NT2/D1 (cell line): ENCODE measurements at regions not wholly inside any gene's neighbourhood (a gene's known extent, or its start where the extent isn't known, plus 50 kb on each side); places are given as distances from the start of the nearest gene placed in this dataset.
"Not testable (repeated sequence)": the region's sequence is repeated elsewhere in the genome, so short reads cannot be mapped to it uniquely, and the experiment has no call there.

Source experiments
- DNase-seq: peaks from one replicate; pipeline ENCODE4 v3.0.0-alpha.2; 2011; ENCODE audit warnings: low read depth, low spot score
- H3K27me3 ChIP-seq: 2 replicates; pipeline ENCODE4 v1.6.0; 2011; ENCODE audit warnings: mild to moderate bottlenecking; ENCODE audit not compliant: insufficient read length, insufficient read depth
- H3K36me3 ChIP-seq: 2 replicates; pipeline ENCODE4 v1.6.1; 2011; ENCODE audit warnings: mild to moderate bottlenecking, low read length, mixed read lengths; ENCODE audit not compliant: insufficient read depth, insufficient read length
- H3K4me1 ChIP-seq: 2 replicates; pipeline ENCODE4 v1.5.1; 2011; ENCODE audit not compliant: insufficient read depth, insufficient read length
- H3K4me3 ChIP-seq: 2 replicates; pipeline ENCODE4 v1.5.1; 2011; ENCODE audit warnings: low read depth; ENCODE audit not compliant: insufficient read length
- H3K9ac ChIP-seq: 2 replicates; pipeline ENCODE4 v1.6.0; 2011; ENCODE audit warnings: low read depth; ENCODE audit not compliant: insufficient read length
- H3K9me3 ChIP-seq: 2 replicates; pipeline ENCODE4 v1.5.1; 2011; ENCODE audit warnings: mild to moderate bottlenecking, low read length; ENCODE audit not compliant: insufficient read depth
- SUZ12 ChIP-seq: IDR thresholded peaks from 2 replicates; pipeline ENCODE4 v1.6.1; 2011; ENCODE audit not compliant: insufficient read length, insufficient read depth; ENCODE audit errors: extremely low read depth
- YY1 ChIP-seq: IDR thresholded peaks from 2 replicates; pipeline ENCODE4 v1.6.1; 2011; ENCODE audit not compliant: insufficient read length, insufficient read depth
- ZNF274 ChIP-seq: IDR thresholded peaks from 2 replicates; pipeline ENCODE4 v1.6.1; 2011; ENCODE audit warnings: mild to moderate bottlenecking, low read depth, low read length

GRCh38 chrX:9286234-9286633 is 178.6 kb upstream of the TBL1X start:
- no peaks in the 10 kb centered on the region for H3K9me3 ChIP-seq
- no peak overlapping the region for H3K4me3 ChIP-seq
- TF ChIP-seq SUZ12 (no peak), YY1 (no peak), ZNF274 (no peak)
- no peaks in the 10 kb centered on the region for H3K4me1 ChIP-seq
- no peaks in the 10 kb centered on the region for H3K36me3 ChIP-seq
- no peak overlapping the region for H3K9ac ChIP-seq
- DNase-seq, result no peak
- peaks cover 4% of the 10 kb centered on the region for H3K27me3 ChIP-seq

DNA sequence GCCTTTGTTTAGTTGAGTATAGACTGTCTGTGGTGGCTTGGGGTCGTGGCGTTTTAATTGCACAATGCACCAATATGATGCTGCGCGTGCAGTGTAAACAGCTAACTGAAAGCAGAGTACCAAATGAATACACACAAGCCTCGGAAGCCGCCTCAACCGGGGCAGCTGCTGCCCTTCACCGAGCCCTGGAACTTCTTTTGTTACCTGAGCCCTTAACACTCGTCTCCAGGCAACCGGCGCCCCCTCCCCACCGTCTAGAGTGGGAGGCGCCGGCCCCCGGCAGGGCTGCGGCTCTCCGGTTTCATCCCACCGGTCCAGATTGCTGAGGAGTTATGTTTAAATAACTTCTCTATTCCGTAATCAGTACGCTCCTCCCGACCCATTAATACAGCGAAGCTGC is 173.2 kb upstream of the TBL1X start:
- Histone ChIP-seq H3K36me3 (no peaks in the 10 kb centered on the region), H3K4me1 (peaks cover 4% of the 10 kb centered on the region), H3K9ac (peak overlapping the region; percentile 65), H3K4me3 (peak overlapping the region; percentile 13), H3K9me3 (no peaks in the 10 kb centered on the region), H3K27me3 (peaks cover 34% of the 10 kb centered on the region)
- TF ChIP-seq ZNF274 (no peak), SUZ12 (no peak), YY1 (no peak)
- peak; percentile 39 for DNase-seq

DNA sequence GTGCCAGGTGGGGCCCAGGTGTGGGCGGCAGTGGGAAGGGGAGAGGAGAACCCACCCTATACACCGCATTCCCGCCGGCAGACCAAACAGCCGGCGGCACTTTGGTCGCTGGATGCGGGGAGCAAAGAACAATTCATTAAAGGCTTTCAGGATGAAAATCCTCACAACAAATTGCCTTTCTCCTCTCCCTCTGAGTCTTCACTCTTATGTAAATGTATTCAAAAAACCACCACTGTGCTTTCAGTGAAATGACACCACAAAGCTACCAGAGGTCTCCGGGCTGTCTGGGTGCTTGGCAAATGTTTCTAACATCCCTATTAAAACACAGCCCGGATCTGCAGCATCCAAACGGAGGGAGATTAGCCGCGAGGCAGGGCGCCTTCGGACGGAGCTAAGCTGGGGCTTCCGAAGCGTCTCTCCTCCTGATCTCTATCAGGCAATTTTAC is 171.8 kb upstream of the TBL1X start:
- Histone ChIP-seq H3K9ac (no peak overlapping the region), H3K4me3 (no peak overlapping the region), H3K4me1 (peaks cover 4% of the 10 kb centered on the region), H3K36me3 (no peaks in the 10 kb centered on the region), H3K27me3 (peaks cover 36% of the 10 kb centered on the region), H3K9me3 (no peaks in the 10 kb centered on the region)
- TF ChIP-seq SUZ12, result no peak
- no peak for TF ChIP-seq YY1
- TF ChIP-seq ZNF274, result no peak
- peak; percentile 72 for DNase-seq

GRCh38 chrX:9293903-9294302 is 171.0 kb upstream of the TBL1X start:
- Histone ChIP-seq H3K36me3 (no peaks in the 10 kb centered on the region), H3K9me3 (no peaks in the 10 kb centered on the region), H3K9ac (no peak overlapping the region), H3K4me1 (peaks cover 4% of the 10 kb centered on the region), H3K4me3 (no peak overlapping the region), H3K27me3 (peaks cover 36% of the 10 kb centered on the region)
- no peak for TF ChIP-seq ZNF274
- no peak for TF ChIP-seq SUZ12
- TF ChIP-seq YY1, result no peak
- no peak for DNase-seq

GRCh38 chrX:9295551-9295950 is 169.3 kb upstream of the TBL1X start:
- TF ChIP-seq ZNF274 (no peak), SUZ12 (no peak), YY1 (no peak)
- no peak overlapping the region for H3K9ac ChIP-seq
- H3K4me3 ChIP-seq, result no peak overlapping the region
- DNase-seq, result no peak
- H3K27me3 ChIP-seq, result peaks cover 33% of the 10 kb centered on the region
- H3K36me3 ChIP-seq, result no peaks in the 10 kb centered on the region
- 0 out of 2 replicates have a peak, but pooled peaks cover under 1% of the 10 kb centered on the region for H3K9me3 ChIP-seq
- H3K4me1 ChIP-seq, result peaks cover 4% of the 10 kb centered on the region

DNA sequence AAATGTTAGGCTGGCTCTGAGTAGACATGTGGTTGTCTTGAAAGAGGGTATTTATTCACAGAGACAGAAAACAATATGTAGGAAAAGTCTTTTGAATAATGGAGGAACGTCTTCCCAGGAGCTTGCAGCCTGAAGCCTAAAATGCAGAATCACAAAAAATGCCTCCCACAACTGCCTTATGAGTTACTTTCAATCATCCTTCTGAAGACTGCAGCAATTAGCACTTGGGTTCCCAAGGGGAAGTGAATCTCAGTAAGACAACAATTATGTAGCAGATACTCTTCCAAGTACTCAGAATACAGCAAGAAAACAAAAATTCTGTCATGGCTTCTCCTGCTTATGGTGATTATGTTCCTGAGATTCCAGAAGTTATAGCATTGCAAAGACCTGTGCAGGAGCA is 166.6 kb upstream of the TBL1X start:
- Histone ChIP-seq H3K9me3 (peaks cover 7% of the 10 kb centered on the region; the same call in 1 of the 2 replicates), H3K27me3 (peaks cover 33% of the 10 kb centered on the region), H3K36me3 (no peaks in the 10 kb centered on the region), H3K4me3 (no peak overlapping the region), H3K4me1 (no peaks in the 10 kb centered on the region), H3K9ac (no peak overlapping the region)
- TF ChIP-seq SUZ12, result no peak
- no peak for TF ChIP-seq YY1
- no peak for TF ChIP-seq ZNF274
- no peak for DNase-seq

GRCh38 chrX:9299681-9300080 is 165.2 kb upstream of the TBL1X start:
- not testable (repeated sequence) for H3K9ac ChIP-seq, DNase-seq

GRCh38 chrX:9301836-9302235 is 163.0 kb upstream of the TBL1X start:
- TF ChIP-seq SUZ12, result no peak
- no peak for TF ChIP-seq YY1
- no peak for TF ChIP-seq ZNF274
- Histone ChIP-seq H3K4me3 (no peak overlapping the region), H3K9me3 (peaks cover 12% of the 10 kb centered on the region; the same call in 1 of the 2 replicates), H3K4me1 (no peaks in the 10 kb centered on the region), H3K36me3 (no peaks in the 10 kb centered on the region), H3K27me3 (peaks cover under 1% of the 10 kb centered on the region), H3K9ac (no peak overlapping the region)
- DNase-seq, result no peak

More at GRCh38 chrX:9299681-9300080, 165.2 kb upstream of the TBL1X start:
- Histone ChIP-seq H3K9me3 (peaks cover 12% of the 10 kb centered on the region; the same call in 1 of the 2 replicates), H3K27me3 (peaks cover 21% of the 10 kb centered on the region)
- not testable (repeated sequence) for H3K4me3 ChIP-seq, H3K4me1 ChIP-seq, H3K36me3 ChIP-seq
